Thyroid gland (tissue), 4 donors: ENCODE measurements at regions not wholly inside any gene's neighbourhood (a gene's known extent, or its start where the extent isn't known, plus 50 kb on each side); places are given as distances from the start of the nearest gene placed in this dataset.

Source experiments
- DNase-seq, 2 donors: peaks; one replicate each; pipeline ENCODE4 v3.0.0-alpha.2; 2019
- H3K27ac ChIP-seq, 3 donors: fragments of 200-600 bp; sonication (generic); 1 replicate in 2 of 3; 2 replicates in 1 of 3; pipeline ENCODE4 v1.5.1; 2016 to 2019; ENCODE audit warnings: mild to moderate bottlenecking in 1 of 3, moderate library complexity in 1 of 3
- H3K27me3 ChIP-seq: fragments of 200-600 bp; sonication (generic); one replicate; pipeline ENCODE4 v1.5.1; 2019
- H3K36me3 ChIP-seq, 2 donors: fragments of 200-600 bp; sonication (generic); one replicate each; pipeline ENCODE4 v1.5.1; 2016 to 2019
- H3K4me1 ChIP-seq, 2 donors: fragments of 200-600 bp; sonication (generic); one replicate each; pipeline ENCODE4 v1.5.1; 2017 to 2019
- H3K4me3 ChIP-seq, 3 donors: fragments of 200-600 bp; sonication (generic); replicated peaks in 1 of 3; 1 replicate in 2 of 3; 2 replicates in 1 of 3; pipeline ENCODE4 v1.5.1; 2016; ENCODE audit warnings: mild to moderate bottlenecking in 1 of 3
- H3K9me3 ChIP-seq: fragments of 200-600 bp; sonication (generic); one replicate; pipeline ENCODE4 v1.5.1; 2017
- POLR2A ChIP-seq, 2 donors: fragments of 450-650 bp; IDR thresholded peaks; one replicate each; pipeline ENCODE4 v1.6.1; 2017; ENCODE audit warnings: antibody characterized with exemption in 2 of 2, mild to moderate bottlenecking in 2 of 2, moderate library complexity in 1 of 2
- WGBS, 2 donors: methylation state at CpG; one replicate each; pipeline ENCODE4 v1.1.5; 2017; 5-methylcytosine and 5-hydroxymethylcytosine counted together
- intact Hi-C: fragments of 100-400 bp; cut with DNase I; formaldehyde crosslinking; loops from one replicate; pipeline ENCODE4 v1.15.1; 2023
- TF ChIP-seq, protein P1 (sequence below), 6 experiments: fragments of 200-600 bp in 3 of 6; fragments of 450-650 bp in 3 of 6; sonication (generic) in 3 of 6; IDR thresholded peaks; one replicate each; pipeline ENCODE4 v1.5.1; 2016 to 2019; ENCODE audit warnings: antibody characterized with exemption in 6 of 6, mild to moderate bottlenecking in 2 of 6, inconsistent platforms in 1 of 6, moderate library complexity in 1 of 6

DNA sequence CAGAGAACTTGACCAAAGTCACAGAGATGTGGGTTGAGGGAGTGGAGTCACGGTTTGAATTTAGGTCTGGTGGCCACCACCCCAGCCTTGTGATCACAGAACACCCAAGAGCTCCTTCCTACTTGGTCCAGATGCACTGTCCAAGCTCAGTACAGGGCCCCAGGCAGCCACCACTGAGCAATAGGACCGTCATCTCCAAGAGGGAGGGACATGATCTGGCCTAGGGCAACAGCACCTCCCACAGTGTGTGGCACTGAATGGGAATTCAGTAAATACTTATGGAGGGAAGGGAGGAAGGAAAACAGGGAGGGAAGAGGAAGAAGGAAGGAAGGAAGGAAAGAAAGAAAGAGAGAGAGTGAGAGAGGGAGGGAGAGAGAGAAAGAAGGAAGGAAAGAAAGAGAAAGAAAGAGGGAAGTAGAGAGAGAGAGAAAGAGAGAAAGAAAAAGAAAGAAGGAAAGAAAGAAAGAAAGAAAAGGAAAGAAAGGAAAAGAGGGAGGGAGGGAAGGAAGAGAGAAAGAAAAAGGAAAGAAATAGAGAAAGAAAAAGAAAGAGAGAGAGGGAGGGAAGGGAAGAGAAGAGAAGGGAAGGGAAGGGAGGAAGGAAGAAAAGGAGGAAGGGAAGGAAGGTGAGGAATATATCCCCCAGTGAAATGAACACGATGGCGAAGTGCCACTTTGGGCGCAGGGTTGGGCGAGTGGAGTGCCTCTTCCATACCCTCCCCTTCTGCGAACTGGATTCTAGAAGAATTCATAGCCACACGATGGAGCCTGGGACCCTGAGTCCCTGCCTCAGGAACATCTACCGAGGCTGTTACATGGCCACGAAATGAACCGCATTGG is 243.7 kb downstream of the TFAP2C start:
- H3K36me3 ChIP-seq, result no peaks in the 10 kb centered on the region
- no peaks in the 10 kb centered on the region for H3K27me3 ChIP-seq
- H3K27ac ChIP-seq, result no peak overlapping the region
- no peaks in the 10 kb centered on the region for H3K9me3 ChIP-seq
- TF ChIP-seq POLR2A (IDR thresholded peaks at IDR 0.05), result no peak
- TF ChIP-seq, protein P1, sequence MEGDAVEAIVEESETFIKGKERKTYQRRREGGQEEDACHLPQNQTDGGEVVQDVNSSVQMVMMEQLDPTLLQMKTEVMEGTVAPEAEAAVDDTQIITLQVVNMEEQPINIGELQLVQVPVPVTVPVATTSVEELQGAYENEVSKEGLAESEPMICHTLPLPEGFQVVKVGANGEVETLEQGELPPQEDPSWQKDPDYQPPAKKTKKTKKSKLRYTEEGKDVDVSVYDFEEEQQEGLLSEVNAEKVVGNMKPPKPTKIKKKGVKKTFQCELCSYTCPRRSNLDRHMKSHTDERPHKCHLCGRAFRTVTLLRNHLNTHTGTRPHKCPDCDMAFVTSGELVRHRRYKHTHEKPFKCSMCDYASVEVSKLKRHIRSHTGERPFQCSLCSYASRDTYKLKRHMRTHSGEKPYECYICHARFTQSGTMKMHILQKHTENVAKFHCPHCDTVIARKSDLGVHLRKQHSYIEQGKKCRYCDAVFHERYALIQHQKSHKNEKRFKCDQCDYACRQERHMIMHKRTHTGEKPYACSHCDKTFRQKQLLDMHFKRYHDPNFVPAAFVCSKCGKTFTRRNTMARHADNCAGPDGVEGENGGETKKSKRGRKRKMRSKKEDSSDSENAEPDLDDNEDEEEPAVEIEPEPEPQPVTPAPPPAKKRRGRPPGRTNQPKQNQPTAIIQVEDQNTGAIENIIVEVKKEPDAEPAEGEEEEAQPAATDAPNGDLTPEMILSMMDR (IDR thresholded peaks at IDR 0.05), result no peak
- H3K4me3 ChIP-seq, result no peak overlapping the region
- 85 to 86% methylated on average over 11 of the region's 11 CpGs for WGBS, 2 donors
- no peaks in the 10 kb centered on the region for H3K4me1 ChIP-seq
- intact Hi-C loops, result no loop called here
- no peak for DNase-seq

DNA sequence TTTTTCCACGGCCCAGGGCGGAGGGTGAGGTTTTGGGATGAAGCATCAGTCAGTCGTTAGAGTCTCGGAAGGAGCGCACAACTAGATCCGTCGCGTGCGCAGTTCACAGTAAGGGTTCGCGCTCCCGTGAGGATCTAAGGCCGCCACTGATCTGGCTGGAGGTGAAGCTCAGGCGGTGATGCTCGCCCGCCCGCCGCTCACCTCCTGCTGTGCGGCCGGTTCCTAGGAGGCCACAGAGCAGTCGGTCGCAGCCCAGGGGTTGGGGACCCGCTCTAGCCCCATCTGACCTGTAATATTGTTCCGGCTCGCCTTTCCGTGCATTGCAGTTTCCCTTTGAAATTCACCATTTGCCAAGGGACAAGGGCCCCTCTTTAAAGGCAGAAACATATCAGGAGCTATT is 244.7 kb downstream of the TFAP2C start:
- Histone ChIP-seq H3K4me3 (no peak overlapping the region), H3K27me3 (no peaks in the 10 kb centered on the region), H3K9me3 (no peaks in the 10 kb centered on the region), H3K4me1 (no peaks in the 10 kb centered on the region), H3K36me3 (no peaks in the 10 kb centered on the region), H3K27ac (no peak overlapping the region)
- WGBS, 2 donors, result 89 to 92% methylated on average over 21 to 26 of the region's 26 CpGs
- no peak for DNase-seq
- TF ChIP-seq POLR2A (IDR thresholded peaks at IDR 0.05), result no peak
- TF ChIP-seq, protein P1 (IDR thresholded peaks at IDR 0.05), result no peak
- intact Hi-C loops, result no loop called here

DNA sequence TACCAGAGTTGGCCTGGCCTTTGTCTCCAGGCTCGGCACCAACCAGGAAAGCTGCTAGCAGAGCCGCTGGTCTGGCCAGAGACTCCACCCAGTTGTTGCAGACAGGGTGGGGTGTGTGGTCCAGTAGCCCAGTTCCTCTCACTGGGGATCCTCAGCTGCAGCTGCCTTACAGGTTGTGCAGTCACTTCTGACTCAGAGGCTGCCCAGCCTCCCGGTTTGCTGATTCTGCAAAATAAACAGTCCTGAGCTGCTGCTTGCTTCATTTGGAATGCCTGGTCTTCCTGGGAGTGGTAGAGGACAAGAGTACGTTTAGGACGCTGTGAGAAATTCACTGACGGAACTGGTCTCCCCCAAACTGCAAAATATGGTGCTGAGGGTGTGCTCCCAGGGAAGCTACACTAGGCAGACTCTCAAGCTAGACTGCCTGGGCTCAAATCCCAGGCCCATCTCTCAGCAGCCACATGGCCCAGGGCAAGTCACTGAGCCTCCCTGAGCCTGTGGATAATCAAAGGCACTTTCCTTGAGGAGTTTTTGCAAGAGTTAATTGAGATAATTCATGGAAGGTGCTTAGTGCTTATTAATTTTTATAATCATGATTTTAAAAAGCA is 246.1 kb downstream of the TFAP2C start:
- WGBS, 2 donors, result 13 to 14% methylated on average over 4 to 6 of the region's 6 CpGs
- DNase-seq, result peak; percentile 7 to 21
- no peak overlapping the region for H3K4me3 ChIP-seq
- TF ChIP-seq POLR2A (IDR thresholded peaks at IDR 0.05), result no peak
- TF ChIP-seq, protein P1 (IDR thresholded peaks at IDR 0.05), result no peak
- no peaks in the 10 kb centered on the region for H3K27me3 ChIP-seq
- H3K27ac ChIP-seq, result no peak overlapping the region
- no peaks in the 10 kb centered on the region for H3K9me3 ChIP-seq
- H3K4me1 ChIP-seq, result no peaks in the 10 kb centered on the region
- H3K36me3 ChIP-seq, result no peaks in the 10 kb centered on the region
- intact Hi-C loops, result no loop called here

DNA sequence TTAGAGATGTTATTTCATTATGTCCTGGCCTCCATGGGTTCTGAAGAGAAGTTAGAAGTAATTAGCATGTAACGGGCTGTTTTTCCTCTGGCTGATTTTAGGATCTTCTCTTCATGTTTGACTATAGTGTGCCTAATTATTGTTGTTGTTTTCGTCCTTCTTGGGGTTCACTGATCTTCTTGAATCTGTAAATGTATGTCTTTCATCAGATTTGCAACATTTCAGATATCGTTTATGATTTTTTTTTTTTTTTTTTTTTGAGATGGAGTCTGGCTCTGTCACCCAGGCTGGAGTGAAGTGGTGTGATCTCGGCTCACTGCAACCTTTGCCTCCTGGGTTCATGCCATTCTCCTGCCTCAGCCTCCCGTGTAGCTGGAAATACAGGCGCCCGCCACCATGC is 246.7 kb downstream of the TFAP2C start:
- TF ChIP-seq POLR2A (IDR thresholded peaks at IDR 0.05), result no peak
- TF ChIP-seq, protein P1 (IDR thresholded peaks at IDR 0.05), result no peak

DNA sequence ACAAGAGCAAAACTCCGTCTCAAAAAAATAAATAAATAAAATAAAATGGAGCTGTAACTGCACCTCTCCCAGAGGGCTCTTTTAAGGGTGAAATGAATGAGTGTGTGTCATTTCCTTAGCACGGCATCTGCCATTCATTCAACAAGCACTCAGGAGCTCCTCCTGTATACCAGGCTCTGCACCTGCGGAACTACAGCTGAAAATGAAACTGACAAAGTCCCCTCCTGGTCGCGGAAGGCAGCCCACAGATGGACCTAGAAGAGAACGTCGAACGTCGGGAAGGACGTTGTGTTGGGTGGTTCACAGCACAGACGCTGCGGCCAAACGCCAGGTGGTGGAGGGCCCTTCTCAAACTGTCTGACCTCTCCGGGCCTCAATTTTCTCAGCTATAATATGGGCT is 256.4 kb downstream of the TFAP2C start:
- no peaks in the 10 kb centered on the region for H3K9me3 ChIP-seq
- H3K4me3 ChIP-seq, result no peak overlapping the region
- H3K4me1 ChIP-seq, result no peaks in the 10 kb centered on the region
- WGBS, 2 donors, result 66 to 94% methylated on average over 14 of the region's 14 CpGs
- H3K36me3 ChIP-seq, result no peaks in the 10 kb centered on the region
- H3K27me3 ChIP-seq, result no peaks in the 10 kb centered on the region
- no peak overlapping the region for H3K27ac ChIP-seq
- TF ChIP-seq POLR2A (IDR thresholded peaks at IDR 0.05), result no peak
- TF ChIP-seq, protein P1 (IDR thresholded peaks at IDR 0.05), result no peak
- intact Hi-C loops, result no loop called here
- DNase-seq, result no peak

More for the DNA sequence above, 246.7 kb downstream of the TFAP2C start:
- Histone ChIP-seq H3K27me3 (no peaks in the 10 kb centered on the region), H3K4me1 (no peaks in the 10 kb centered on the region), H3K36me3 (no peaks in the 10 kb centered on the region), H3K9me3 (no peaks in the 10 kb centered on the region), H3K27ac (no peak overlapping the region), H3K4me3 (no peak overlapping the region)
- 91 to 97% methylated on average over 7 of the region's 7 CpGs for WGBS, 2 donors
- intact Hi-C loops, result no loop called here
- DNase-seq, result no peak
